ENCODE measurements at regions not wholly inside any gene's neighbourhood (a gene's known extent, or its start where the extent isn't known, plus 50 kb on each side); places are given as distances from the start of the nearest gene placed in this dataset.

DNA sequence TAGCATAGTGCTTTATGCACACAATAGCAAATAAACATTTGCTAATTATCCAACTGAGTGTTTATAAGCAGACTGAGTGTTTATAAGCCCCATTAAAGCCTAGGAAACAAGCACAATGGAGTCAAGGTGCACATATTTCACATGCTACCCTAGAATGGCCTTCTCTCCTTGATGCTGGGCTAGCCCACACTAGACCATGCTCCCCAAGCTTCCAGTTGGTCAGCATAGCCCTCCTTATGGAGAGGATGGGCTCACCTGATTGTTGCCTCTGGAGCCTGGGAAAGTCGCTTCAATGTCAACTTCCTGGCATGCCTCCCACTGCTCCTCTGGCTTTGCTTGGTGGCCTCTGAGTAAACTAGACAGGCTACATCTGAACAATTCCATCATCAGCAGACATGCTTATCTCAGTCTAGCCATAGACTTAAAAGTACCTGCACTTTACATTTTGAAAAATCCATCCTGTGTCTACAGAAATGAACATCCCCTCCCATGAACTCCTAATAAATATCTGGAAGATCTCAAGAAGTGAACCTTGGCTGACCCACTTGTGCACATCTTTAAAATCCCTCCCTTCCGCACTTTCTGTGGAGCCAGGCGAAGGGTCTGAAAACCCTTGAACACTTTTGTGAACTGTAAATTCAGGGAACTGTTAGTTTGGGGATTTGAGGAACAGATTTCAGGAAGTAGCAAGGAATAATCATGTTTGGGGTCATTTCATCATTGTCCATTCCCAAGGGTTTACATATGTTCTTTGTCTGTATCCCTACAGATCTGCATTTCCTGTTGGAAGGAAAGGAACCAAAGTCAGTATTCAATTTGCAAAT lies 486.6 kb downstream of the ARHGEF28 start (continued):
- TF ChIP-seq, protein P1, sequence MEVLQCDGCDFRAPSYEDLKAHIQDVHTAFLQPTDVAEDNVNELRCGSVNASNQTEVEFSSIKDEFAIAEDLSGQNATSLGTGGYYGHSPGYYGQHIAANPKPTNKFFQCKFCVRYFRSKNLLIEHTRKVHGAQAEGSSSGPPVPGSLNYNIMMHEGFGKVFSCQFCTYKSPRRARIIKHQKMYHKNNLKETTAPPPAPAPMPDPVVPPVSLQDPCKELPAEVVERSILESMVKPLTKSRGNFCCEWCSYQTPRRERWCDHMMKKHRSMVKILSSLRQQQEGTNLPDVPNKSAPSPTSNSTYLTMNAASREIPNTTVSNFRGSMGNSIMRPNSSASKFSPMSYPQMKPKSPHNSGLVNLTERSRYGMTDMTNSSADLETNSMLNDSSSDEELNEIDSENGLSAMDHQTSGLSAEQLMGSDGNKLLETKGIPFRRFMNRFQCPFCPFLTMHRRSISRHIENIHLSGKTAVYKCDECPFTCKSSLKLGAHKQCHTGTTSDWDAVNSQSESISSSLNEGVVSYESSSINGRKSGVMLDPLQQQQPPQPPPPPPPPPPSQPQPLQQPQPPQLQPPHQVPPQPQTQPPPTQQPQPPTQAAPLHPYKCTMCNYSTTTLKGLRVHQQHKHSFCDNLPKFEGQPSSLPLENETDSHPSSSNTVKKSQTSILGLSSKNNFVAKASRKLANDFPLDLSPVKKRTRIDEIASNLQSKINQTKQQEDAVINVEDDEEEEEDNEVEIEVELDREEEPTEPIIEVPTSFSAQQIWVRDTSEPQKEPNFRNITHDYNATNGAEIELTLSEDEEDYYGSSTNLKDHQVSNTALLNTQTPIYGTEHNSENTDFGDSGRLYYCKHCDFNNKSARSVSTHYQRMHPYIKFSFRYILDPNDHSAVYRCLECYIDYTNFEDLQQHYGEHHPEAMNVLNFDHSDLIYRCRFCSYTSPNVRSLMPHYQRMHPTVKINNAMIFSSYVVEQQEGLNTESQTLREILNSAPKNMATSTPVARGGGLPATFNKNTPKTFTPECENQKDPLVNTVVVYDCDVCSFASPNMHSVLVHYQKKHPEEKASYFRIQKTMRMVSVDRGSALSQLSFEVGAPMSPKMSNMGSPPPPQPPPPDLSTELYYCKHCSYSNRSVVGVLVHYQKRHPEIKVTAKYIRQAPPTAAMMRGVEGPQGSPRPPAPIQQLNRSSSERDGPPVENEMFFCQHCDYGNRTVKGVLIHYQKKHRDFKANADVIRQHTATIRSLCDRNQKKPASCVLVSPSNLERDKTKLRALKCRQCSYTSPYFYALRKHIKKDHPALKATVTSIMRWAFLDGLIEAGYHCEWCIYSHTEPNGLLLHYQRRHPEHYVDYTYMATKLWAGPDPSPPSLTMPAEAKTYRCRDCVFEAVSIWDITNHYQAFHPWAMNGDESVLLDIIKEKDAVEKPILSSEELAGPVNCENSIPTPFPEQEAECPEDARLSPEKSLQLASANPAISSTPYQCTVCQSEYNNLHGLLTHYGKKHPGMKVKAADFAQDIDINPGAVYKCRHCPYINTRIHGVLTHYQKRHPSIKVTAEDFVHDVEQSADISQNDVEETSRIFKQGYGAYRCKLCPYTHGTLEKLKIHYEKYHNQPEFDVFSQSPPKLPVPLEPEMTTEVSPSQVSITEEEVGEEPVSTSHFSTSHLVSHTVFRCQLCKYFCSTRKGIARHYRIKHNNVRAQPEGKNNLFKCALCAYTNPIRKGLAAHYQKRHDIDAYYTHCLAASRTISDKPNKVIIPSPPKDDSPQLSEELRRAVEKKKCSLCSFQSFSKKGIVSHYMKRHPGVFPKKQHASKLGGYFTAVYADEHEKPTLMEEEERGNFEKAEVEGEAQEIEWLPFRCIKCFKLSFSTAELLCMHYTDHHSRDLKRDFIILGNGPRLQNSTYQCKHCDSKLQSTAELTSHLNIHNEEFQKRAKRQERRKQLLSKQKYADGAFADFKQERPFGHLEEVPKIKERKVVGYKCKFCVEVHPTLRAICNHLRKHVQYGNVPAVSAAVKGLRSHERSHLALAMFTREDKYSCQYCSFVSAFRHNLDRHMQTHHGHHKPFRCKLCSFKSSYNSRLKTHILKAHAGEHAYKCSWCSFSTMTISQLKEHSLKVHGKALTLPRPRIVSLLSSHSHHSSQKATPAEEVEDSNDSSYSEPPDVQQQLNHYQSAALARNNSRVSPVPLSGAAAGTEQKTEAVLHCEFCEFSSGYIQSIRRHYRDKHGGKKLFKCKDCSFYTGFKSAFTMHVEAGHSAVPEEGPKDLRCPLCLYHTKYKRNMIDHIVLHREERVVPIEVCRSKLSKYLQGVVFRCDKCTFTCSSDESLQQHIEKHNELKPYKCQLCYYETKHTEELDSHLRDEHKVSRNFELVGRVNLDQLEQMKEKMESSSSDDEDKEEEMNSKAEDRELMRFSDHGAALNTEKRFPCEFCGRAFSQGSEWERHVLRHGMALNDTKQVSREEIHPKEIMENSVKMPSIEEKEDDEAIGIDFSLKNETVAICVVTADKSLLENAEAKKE (CRISPR knock-in tag; IDR thresholded peaks at IDR 0.05) = no peak
- TF ChIP-seq POLR2AphosphoS5 (IDR thresholded peaks at IDR 0.05; ENCODE audit: low read depth) (no peak), CREB1 (CRISPR knock-in tag; IDR thresholded peaks at IDR 0.05; ENCODE audit: low read depth) (no peak), NANOG (IDR thresholded peaks at IDR 0.05; ENCODE audit: borderline replicate concordance) (no peak), EZH2 (IDR thresholded peaks at IDR 0.05; ENCODE audit: low read depth, unreplicated experiment) (no peak), ZNF331 (CRISPR knock-in tag; IDR thresholded peaks at IDR 0.05; ENCODE audit: low read depth) (no peak)

DNA sequence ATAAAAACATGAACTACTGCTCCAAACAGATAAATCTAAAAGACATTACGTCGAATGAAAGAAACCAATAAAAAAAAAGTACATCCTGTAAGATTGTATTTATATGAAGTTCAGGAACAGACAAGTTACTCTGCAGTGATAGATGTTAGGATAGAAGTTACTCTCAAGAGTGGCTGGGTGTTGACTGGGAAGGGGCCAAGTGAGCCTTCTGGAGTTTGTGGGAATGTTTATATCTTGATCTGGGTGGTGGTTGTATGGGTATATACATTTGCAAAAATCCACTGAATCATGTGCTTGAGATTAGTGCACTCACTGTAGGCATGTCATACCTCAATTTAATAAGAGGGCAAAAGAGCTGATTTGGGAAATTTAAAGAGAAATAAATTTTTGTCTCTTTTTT lies 485.8 kb downstream of the ARHGEF28 start:
- no peak for DNase-seq (ENCODE audit: low spot score)
- Histone ChIP-seq H3K4me2 (no peak overlapping the region), H3K9me2 (ENCODE audit: insufficient read depth) (no peaks in the 10 kb centered on the region), H3K4me3 (no peak overlapping the region), H3K79me2 (replicated peaks; ENCODE audit: insufficient read depth) (no peaks in the 10 kb centered on the region), H3K36me3 (ENCODE audit: insufficient read depth) (no peaks in the 10 kb centered on the region), H3K27ac (ENCODE audit: low read depth) (no peak overlapping the region), H3F3A (replicated peaks; ENCODE audit: low read depth) (no peaks in the 10 kb centered on the region), H4K20me1 (replicated peaks; ENCODE audit: insufficient read depth) (no peaks in the 10 kb centered on the region), H3K4me1 (ENCODE audit: insufficient read depth) (no peaks in the 10 kb centered on the region), H3K27me3 (ENCODE audit: insufficient read depth) (no peaks in the 10 kb centered on the region), H2AFZ (no peak overlapping the region)
- ATAC-seq = no peak
- no peaks in the 10 kb centered on the region for H3K9me3 Mint-ChIP-seq
- no peaks in the 10 kb centered on the region for H3K27me3 Mint-ChIP-seq (ENCODE audit: insufficient read depth, low read depth, poor library complexity)
- H3K27ac Mint-ChIP-seq = no peak overlapping the region
- H3K4me1 Mint-ChIP-seq = peaks cover 3% of the 10 kb centered on the region; the same call in 1 of the 3 replicates
- no peaks in the 10 kb centered on the region for H3K36me3 Mint-ChIP-seq (ENCODE audit: low read depth)
- H3K4me3 Mint-ChIP-seq = no peak overlapping the region
- no peak for TF ChIP-seq POLR2AphosphoS5 (IDR thresholded peaks at IDR 0.05; ENCODE audit: low read depth)
- TF ChIP-seq, protein P2, sequence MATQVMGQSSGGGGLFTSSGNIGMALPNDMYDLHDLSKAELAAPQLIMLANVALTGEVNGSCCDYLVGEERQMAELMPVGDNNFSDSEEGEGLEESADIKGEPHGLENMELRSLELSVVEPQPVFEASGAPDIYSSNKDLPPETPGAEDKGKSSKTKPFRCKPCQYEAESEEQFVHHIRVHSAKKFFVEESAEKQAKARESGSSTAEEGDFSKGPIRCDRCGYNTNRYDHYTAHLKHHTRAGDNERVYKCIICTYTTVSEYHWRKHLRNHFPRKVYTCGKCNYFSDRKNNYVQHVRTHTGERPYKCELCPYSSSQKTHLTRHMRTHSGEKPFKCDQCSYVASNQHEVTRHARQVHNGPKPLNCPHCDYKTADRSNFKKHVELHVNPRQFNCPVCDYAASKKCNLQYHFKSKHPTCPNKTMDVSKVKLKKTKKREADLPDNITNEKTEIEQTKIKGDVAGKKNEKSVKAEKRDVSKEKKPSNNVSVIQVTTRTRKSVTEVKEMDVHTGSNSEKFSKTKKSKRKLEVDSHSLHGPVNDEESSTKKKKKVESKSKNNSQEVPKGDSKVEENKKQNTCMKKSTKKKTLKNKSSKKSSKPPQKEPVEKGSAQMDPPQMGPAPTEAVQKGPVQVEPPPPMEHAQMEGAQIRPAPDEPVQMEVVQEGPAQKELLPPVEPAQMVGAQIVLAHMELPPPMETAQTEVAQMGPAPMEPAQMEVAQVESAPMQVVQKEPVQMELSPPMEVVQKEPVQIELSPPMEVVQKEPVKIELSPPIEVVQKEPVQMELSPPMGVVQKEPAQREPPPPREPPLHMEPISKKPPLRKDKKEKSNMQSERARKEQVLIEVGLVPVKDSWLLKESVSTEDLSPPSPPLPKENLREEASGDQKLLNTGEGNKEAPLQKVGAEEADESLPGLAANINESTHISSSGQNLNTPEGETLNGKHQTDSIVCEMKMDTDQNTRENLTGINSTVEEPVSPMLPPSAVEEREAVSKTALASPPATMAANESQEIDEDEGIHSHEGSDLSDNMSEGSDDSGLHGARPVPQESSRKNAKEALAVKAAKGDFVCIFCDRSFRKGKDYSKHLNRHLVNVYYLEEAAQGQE (IDR thresholded peaks at IDR 0.05; ENCODE audit: unreplicated experiment) = no peak
- TF ChIP-seq, protein P3, sequence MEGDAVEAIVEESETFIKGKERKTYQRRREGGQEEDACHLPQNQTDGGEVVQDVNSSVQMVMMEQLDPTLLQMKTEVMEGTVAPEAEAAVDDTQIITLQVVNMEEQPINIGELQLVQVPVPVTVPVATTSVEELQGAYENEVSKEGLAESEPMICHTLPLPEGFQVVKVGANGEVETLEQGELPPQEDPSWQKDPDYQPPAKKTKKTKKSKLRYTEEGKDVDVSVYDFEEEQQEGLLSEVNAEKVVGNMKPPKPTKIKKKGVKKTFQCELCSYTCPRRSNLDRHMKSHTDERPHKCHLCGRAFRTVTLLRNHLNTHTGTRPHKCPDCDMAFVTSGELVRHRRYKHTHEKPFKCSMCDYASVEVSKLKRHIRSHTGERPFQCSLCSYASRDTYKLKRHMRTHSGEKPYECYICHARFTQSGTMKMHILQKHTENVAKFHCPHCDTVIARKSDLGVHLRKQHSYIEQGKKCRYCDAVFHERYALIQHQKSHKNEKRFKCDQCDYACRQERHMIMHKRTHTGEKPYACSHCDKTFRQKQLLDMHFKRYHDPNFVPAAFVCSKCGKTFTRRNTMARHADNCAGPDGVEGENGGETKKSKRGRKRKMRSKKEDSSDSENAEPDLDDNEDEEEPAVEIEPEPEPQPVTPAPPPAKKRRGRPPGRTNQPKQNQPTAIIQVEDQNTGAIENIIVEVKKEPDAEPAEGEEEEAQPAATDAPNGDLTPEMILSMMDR (conservative IDR thresholded peaks at IDR 0.05; ENCODE audit: low read depth in 2 of 2) = no peak
- TF ChIP-seq, protein P4, sequence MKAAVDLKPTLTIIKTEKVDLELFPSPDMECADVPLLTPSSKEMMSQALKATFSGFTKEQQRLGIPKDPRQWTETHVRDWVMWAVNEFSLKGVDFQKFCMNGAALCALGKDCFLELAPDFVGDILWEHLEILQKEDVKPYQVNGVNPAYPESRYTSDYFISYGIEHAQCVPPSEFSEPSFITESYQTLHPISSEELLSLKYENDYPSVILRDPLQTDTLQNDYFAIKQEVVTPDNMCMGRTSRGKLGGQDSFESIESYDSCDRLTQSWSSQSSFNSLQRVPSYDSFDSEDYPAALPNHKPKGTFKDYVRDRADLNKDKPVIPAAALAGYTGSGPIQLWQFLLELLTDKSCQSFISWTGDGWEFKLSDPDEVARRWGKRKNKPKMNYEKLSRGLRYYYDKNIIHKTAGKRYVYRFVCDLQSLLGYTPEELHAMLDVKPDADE (IDR thresholded peaks at IDR 0.05) = no peak
- no peak for TF ChIP-seq CREB1 (CRISPR knock-in tag; IDR thresholded peaks at IDR 0.05; ENCODE audit: low read depth)
- no peak for TF ChIP-seq ZNF331 (CRISPR knock-in tag; IDR thresholded peaks at IDR 0.05; ENCODE audit: low read depth)
- no peak for TF ChIP-seq JUNB (IDR thresholded peaks at IDR 0.05; ENCODE audit: unreplicated experiment)

All from GM23338 (cell line).